B cell (primary cell): ENCODE measurements at regions not wholly inside any gene's neighbourhood (a gene's known extent, or its start where the extent isn't known, plus 50 kb on each side); places are given as distances from the start of the nearest gene placed in this dataset.

Experiments used
- ATAC-seq: fragments of 200-7000 bp; cut with Tn5 transposase; one replicate; pipeline ENCODE4 v1.10.0; 2021; ENCODE audit warnings: low read depth, mild to moderate bottlenecking, moderate number of reproducible peaks, moderate library complexity
- CTCF ChIA-PET: fragments of 350-600 bp; sonication (Branson Sonifier 250); formaldehyde crosslinking; loops from one replicate; lab custom pipeline; 2021; ENCODE audit warnings: antibody characterized with exemption, inconsistent platforms; lab: Charles Lee
- POLR2A ChIA-PET: fragments of 350-600 bp; sonication (Branson Sonifier 250); formaldehyde crosslinking; loops from one replicate; lab custom pipeline; 2021; ENCODE audit warnings: antibody characterized with exemption; lab: Charles Lee
- DNase-seq: peaks from one replicate; pipeline ENCODE4 v3.0.0; 2013
- H2AFZ ChIP-seq: 2 replicates; pipeline ENCODE4 v1.6.1; 2012; ENCODE audit warnings: mild to moderate bottlenecking, low read depth, low read length; ENCODE audit not compliant: insufficient read depth, poor library complexity, severe bottlenecking
- H3K27ac ChIP-seq, 2 donors: 1 replicate in 1 of 2; 2 replicates in 1 of 2; pipeline ENCODE4 v1.5.1; 2012 to 2013; ENCODE audit warnings: low read length in 2 of 2, mild to moderate bottlenecking in 2 of 2, moderate library complexity in 1 of 2
- H3K27me3 ChIP-seq, 4 experiments: fragments of 200-600 bp in 1 of 4; sonication (generic) in 1 of 4; replicated peaks in 1 of 4; 1 replicate in 2 of 4; 2 replicates in 2 of 4; pipeline versions ENCODE4 v1.6.1 to v1.7.0; 2013 to 2016; ENCODE audit warnings: low read length in 3 of 4, mild to moderate bottlenecking in 2 of 4, mixed read lengths in 1 of 4, moderate library complexity in 1 of 4; ENCODE audit not compliant: insufficient read depth in 4 of 4, control insufficient read depth in 3 of 4; ENCODE audit errors: control extremely low read depth in 1 of 4
- H3K36me3 ChIP-seq, 2 experiments: replicated peaks in 1 of 2; 1 replicate in 1 of 2; 2 replicates in 1 of 2; pipeline versions ENCODE4 v1.6.1 to v1.7.1; 2013; ENCODE audit warnings: low read length in 1 of 2; ENCODE audit not compliant: insufficient read depth in 2 of 2, control insufficient read depth in 1 of 2; ENCODE audit errors: control extremely low read depth in 1 of 2, extremely low read depth in 1 of 2
- H3K4me1 ChIP-seq, 2 donors: fragments of 200-600 bp in 1 of 2; sonication (generic) in 1 of 2; 1 replicate in 1 of 2; 2 replicates in 1 of 2; pipeline versions ENCODE4 v1.5.1 to v1.6.1; 2013 to 2017; ENCODE audit warnings: low read length in 2 of 2; ENCODE audit not compliant: control insufficient read depth in 2 of 2, insufficient read depth in 2 of 2
- H3K4me2 ChIP-seq: replicated peaks from 2 replicates; pipeline ENCODE3; 2012; ENCODE audit warnings: mild to moderate bottlenecking, low read depth, low read length; ENCODE audit not compliant: poor library complexity, severe bottlenecking
- H3K4me3 ChIP-seq, 5 experiments: fragments of 200-600 bp in 1 of 5; sonication (generic) in 1 of 5; 1 replicate in 3 of 5; 2 replicates in 2 of 5; pipeline versions ENCODE4 v1.5.1 to v1.7.0; 2011 to 2016; ENCODE audit warnings: low read length in 4 of 5, mild to moderate bottlenecking in 4 of 5, low read depth in 2 of 5, control low read depth in 1 of 5, moderate library complexity in 1 of 5; ENCODE audit not compliant: insufficient read depth in 1 of 5; ENCODE audit errors: control extremely low read depth in 1 of 5, extremely low read depth in 1 of 5
- H3K79me2 ChIP-seq: fragments of 200-600 bp; sonication (generic); one replicate; pipeline ENCODE4 v1.6.0; 2016; ENCODE audit warnings: low read length; ENCODE audit not compliant: control insufficient read depth, insufficient read depth
- H3K9ac ChIP-seq: fragments of 200-600 bp; sonication (generic); 2 replicates; pipeline ENCODE4 v1.6.1; 2017; ENCODE audit warnings: mild to moderate bottlenecking, low read length, moderate library complexity
- H3K9me3 ChIP-seq, 3 donors: one replicate each; pipeline versions ENCODE4 v1.6.1 to v1.7.1; 2013; ENCODE audit warnings: low read length in 2 of 3; ENCODE audit not compliant: control insufficient read depth in 2 of 3, insufficient read depth in 1 of 3; ENCODE audit errors: control extremely low read depth in 1 of 3
- H4K20me1 ChIP-seq: 2 replicates; pipeline ENCODE4 v1.6.0; 2012; ENCODE audit warnings: mild to moderate bottlenecking, low read length; ENCODE audit not compliant: insufficient read depth, control insufficient read depth, poor library complexity, severe bottlenecking
- H3K27ac Mint-ChIP-seq: one replicate; pipeline ENCODE4 v1.8.0; 2021; ENCODE audit warnings: mixed read lengths
- H3K27me3 Mint-ChIP-seq: one replicate; pipeline ENCODE4 v1.8.0; 2021; ENCODE audit warnings: mixed read lengths
- H3K4me1 Mint-ChIP-seq: one replicate; pipeline ENCODE4 v1.8.0; 2021; ENCODE audit warnings: mixed read lengths
- H3K4me3 Mint-ChIP-seq: one replicate; pipeline ENCODE4 v1.8.0; 2021; ENCODE audit warnings: mixed read lengths
- H3K9me3 Mint-ChIP-seq: one replicate; pipeline ENCODE4 v1.8.0; 2022; ENCODE audit warnings: mixed read lengths; ENCODE audit not compliant: insufficient read depth
- EZH2 ChIP-seq: IDR thresholded peaks from 2 replicates; pipeline ENCODE4 v1.6.1; 2012; ENCODE audit warnings: borderline replicate concordance, low read depth, mild to moderate bottlenecking, moderate library complexity, low read length; ENCODE audit not compliant: insufficient read depth, poor library complexity, severe bottlenecking
- WGBS: methylation state at CpG from one replicate; pipeline ENCODE4 v1.1.5; 2013; ENCODE audit warnings: missing lambda C conversion rate; ENCODE audit not compliant: insufficient coverage; 5-methylcytosine and 5-hydroxymethylcytosine counted together
- intact Hi-C: fragments of 100-400 bp; cut with micrococcal nuclease; formaldehyde crosslinking; loops from one replicate; pipeline ENCODE4 v1.10.0; 2022
- TF ChIP-seq, protein P1 (sequence below): fragments of 200-600 bp; IDR thresholded peaks from one replicate; pipeline ENCODE4 v1.8.0; 2022; ENCODE audit warnings: antibody characterized with exemption, mild to moderate bottlenecking

DNA sequence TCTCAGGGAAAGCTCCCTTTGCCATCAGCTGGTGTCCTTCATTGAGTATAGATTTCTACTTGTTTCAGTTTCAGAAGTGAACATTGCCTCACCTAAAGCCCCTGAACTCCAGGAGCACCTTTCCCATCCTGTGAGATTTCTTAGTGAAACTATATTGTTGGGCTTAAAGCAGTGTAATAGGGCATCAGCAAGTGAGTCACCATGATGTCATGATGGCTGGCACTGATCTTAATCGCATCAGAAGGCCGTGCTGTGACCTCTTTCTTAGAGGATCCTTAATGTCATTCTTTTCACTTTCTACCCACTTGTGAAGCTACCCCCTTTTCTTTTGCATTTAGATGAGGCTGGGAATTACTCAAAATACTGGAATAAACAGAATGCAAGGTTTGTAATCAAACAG lies 401.3 kb downstream of the MTRR start:
- H3K36me3 ChIP-seq, result no peaks in the 10 kb centered on the region
- no peak overlapping the region for H3K4me3 ChIP-seq
- Mint-ChIP-seq H3K27ac (no peak overlapping the region), H3K9me3 (peaks cover 3% of the 10 kb centered on the region), H3K27me3 (no peaks in the 10 kb centered on the region), H3K4me1 (no peaks in the 10 kb centered on the region), H3K4me3 (no peak overlapping the region)
- no peaks in the 10 kb centered on the region for H3K4me1 ChIP-seq
- DNase-seq, result no peak
- no peak for TF ChIP-seq EZH2
- TF ChIP-seq, protein P1, sequence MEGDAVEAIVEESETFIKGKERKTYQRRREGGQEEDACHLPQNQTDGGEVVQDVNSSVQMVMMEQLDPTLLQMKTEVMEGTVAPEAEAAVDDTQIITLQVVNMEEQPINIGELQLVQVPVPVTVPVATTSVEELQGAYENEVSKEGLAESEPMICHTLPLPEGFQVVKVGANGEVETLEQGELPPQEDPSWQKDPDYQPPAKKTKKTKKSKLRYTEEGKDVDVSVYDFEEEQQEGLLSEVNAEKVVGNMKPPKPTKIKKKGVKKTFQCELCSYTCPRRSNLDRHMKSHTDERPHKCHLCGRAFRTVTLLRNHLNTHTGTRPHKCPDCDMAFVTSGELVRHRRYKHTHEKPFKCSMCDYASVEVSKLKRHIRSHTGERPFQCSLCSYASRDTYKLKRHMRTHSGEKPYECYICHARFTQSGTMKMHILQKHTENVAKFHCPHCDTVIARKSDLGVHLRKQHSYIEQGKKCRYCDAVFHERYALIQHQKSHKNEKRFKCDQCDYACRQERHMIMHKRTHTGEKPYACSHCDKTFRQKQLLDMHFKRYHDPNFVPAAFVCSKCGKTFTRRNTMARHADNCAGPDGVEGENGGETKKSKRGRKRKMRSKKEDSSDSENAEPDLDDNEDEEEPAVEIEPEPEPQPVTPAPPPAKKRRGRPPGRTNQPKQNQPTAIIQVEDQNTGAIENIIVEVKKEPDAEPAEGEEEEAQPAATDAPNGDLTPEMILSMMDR, result no peak
- H3K27me3 ChIP-seq, result no peaks in the 10 kb centered on the region
- no peak overlapping the region for H3K4me2 ChIP-seq
- ChIA-PET POLR2A (no interaction called here), CTCF (no interaction called here)
- H3K9ac ChIP-seq, result no peak overlapping the region
- no peaks in the 10 kb centered on the region for H4K20me1 ChIP-seq
- intact Hi-C loops, result no loop called here
- ATAC-seq, result no peak
- peaks cover 0 to 5% (median 0%) of the 10 kb centered on the region in 3 donors for H3K9me3 ChIP-seq
- H3K27ac ChIP-seq, result no peak overlapping the region
- H2AFZ ChIP-seq, result no peak overlapping the region
- no CpG with 5 or more reads among the region's 2 CpGs for WGBS
- no peaks in the 10 kb centered on the region for H3K79me2 ChIP-seq

DNA sequence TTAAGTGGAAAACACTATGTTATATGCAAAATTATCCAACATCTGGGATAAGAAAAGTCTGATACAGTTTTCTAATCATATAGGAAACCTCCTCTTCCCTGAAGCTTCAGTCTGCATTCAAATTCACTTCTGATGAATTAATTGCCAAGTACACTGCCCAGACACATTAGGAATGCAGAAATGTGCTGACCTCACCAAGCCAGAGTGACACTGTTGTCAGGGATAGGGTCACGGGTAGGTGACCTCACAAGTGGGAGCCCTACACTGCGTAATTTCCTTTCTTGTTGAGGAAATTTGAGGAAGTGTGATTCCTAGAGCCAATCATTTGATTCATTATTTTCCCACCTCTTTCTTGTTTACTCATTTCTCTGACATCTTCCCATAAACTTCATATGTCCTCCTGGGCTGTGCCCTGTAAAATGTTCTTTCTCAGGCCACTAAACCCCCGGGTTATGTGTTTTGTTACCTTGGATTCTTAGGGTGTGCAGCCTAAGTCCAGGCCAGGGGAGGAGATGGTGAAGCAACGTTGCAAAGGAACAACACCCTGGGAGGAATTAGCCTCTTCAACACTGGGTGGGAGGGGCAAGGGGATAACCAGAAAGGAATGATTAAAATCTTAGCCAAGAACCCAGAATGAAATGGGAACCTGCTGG lies 411.9 kb downstream of the MTRR start:
- no peak for ATAC-seq
- Histone ChIP-seq H4K20me1 (no peaks in the 10 kb centered on the region), H3K27ac (no peak overlapping the region), H3K9ac (no peak overlapping the region), H3K36me3 (no peaks in the 10 kb centered on the region), H3K4me3 (no peak overlapping the region), H3K79me2 (no peaks in the 10 kb centered on the region), H2AFZ (no peak overlapping the region), H3K27me3 (no peaks in the 10 kb centered on the region), H3K9me3 (no peaks in the 10 kb centered on the region), H3K4me2 (no peak overlapping the region), H3K4me1 (no peaks in the 10 kb centered on the region)
- CTCF ChIA-PET, result no interaction called here
- no peak for TF ChIP-seq EZH2
- TF ChIP-seq, protein P1, result no peak
- intact Hi-C loops, result no loop called here
- H3K27ac Mint-ChIP-seq, result no peak overlapping the region
- WGBS, result 50% methylated on average over 1 of the region's 4 CpGs
- no peak for DNase-seq
- H3K4me3 Mint-ChIP-seq, result no peak overlapping the region
- no peaks in the 10 kb centered on the region for H3K27me3 Mint-ChIP-seq
- POLR2A ChIA-PET, result no interaction called here
- H3K4me1 Mint-ChIP-seq, result no peaks in the 10 kb centered on the region
- peaks cover 3% of the 10 kb centered on the region for H3K9me3 Mint-ChIP-seq
